ENCODE measurements at regions not wholly inside any gene's neighbourhood (a gene's known extent, or its start where the extent isn't known, plus 50 kb on each side); places are given as distances from the start of the nearest gene placed in this dataset.

GRCh38 chr3:159734681-159735080, 254.0 kb upstream of the IL12A start:
- no peaks in the 10 kb centered on the region for H3K27me3 ChIP-seq (ENCODE audit: control insufficient read depth, insufficient read depth, low read length)
- Mint-ChIP-seq H3K27me3 (ENCODE audit: low read depth in 2 of 2) (no peaks in the 10 kb centered on the region), H3K27ac (no peak overlapping the region), H3K4me1 (no peaks in the 10 kb centered on the region), H3K9me3 (peaks cover 0 to 5% of the 10 kb centered on the region in 2 donors), H3K36me3 (no peaks in the 10 kb centered on the region), H3K4me3 (no peak overlapping the region)
- H3K36me3 ChIP-seq (ENCODE audit: control insufficient read depth, insufficient read depth, low read length) = no peaks in the 10 kb centered on the region
- no peaks in the 10 kb centered on the region for H3K9me3 ChIP-seq (ENCODE audit: control insufficient read depth, insufficient read depth, low read length)
- no peak overlapping the region for H3K4me3 ChIP-seq (ENCODE audit: low read length)
- intact Hi-C loops (cut with micrococcal nuclease) = no loop called here
- H3K4me1 ChIP-seq (ENCODE audit: control insufficient read depth, insufficient read depth, low read length) = no peaks in the 10 kb centered on the region
- DNase-seq (no peak), ATAC-seq (no peak)
- no peak overlapping the region for H3K27ac ChIP-seq (ENCODE audit: low read length)
- WGBS (ENCODE audit: insufficient coverage) = 64% methylated on average over 2 of the region's 3 CpGs
- TF ChIP-seq CTCF (IDR thresholded peaks at IDR 0.05) = no peak

- intact Hi-C loops (cut with micrococcal nuclease) = no loop called here
- no peak for TF ChIP-seq CTCF (IDR thresholded peaks at IDR 0.05)
- 88% methylated on average over 1 of the region's 1 CpG for WGBS (ENCODE audit: insufficient coverage)
- Mint-ChIP-seq H3K27me3 (ENCODE audit: low read depth in 2 of 2) (peaks cover 0 to 3% of the 10 kb centered on the region in 2 donors), H3K9me3 (peaks cover 0 to 2% of the 10 kb centered on the region in 2 donors), H3K4me1 (no peaks in the 10 kb centered on the region), H3K36me3 (no peaks in the 10 kb centered on the region), H3K27ac (no peak overlapping the region), H3K4me3 (no peak overlapping the region)
- Histone ChIP-seq H3K4me3 (ENCODE audit: low read length) (no peak overlapping the region), H3K36me3 (ENCODE audit: control insufficient read depth, insufficient read depth, low read length) (no peaks in the 10 kb centered on the region), H3K27ac (ENCODE audit: low read length) (no peak overlapping the region), H3K9me3 (ENCODE audit: control insufficient read depth, insufficient read depth, low read length) (no peaks in the 10 kb centered on the region), H3K27me3 (ENCODE audit: control insufficient read depth, insufficient read depth, low read length) (no peaks in the 10 kb centered on the region), H3K4me1 (ENCODE audit: control insufficient read depth, insufficient read depth, low read length) (no peaks in the 10 kb centered on the region)
- no peak for DNase-seq
- no peak for ATAC-seq
Observed at GRCh38 chr3:159739166-159739565, 249.5 kb upstream of the IL12A start.

GRCh38 chr3:159739969-159740368, 248.7 kb upstream of the IL12A start:
- WGBS (ENCODE audit: insufficient coverage) = 65% methylated on average over 2 of the region's 2 CpGs

More at GRCh38 chr3:159739969-159740368, 248.7 kb upstream of the IL12A start:
- H3K4me3 Mint-ChIP-seq = no peak overlapping the region
- Histone ChIP-seq H3K9me3 (ENCODE audit: control insufficient read depth, insufficient read depth, low read length) (no peaks in the 10 kb centered on the region), H3K4me1 (ENCODE audit: control insufficient read depth, insufficient read depth, low read length) (no peaks in the 10 kb centered on the region), H3K27me3 (ENCODE audit: control insufficient read depth, insufficient read depth, low read length) (no peaks in the 10 kb centered on the region), H3K4me3 (ENCODE audit: low read length) (no peak overlapping the region), H3K36me3 (ENCODE audit: control insufficient read depth, insufficient read depth, low read length) (no peaks in the 10 kb centered on the region), H3K27ac (ENCODE audit: low read length) (no peak overlapping the region)
- TF ChIP-seq CTCF (IDR thresholded peaks at IDR 0.05) = no peak
- intact Hi-C loops (cut with micrococcal nuclease) = no loop called here
- H3K9me3 Mint-ChIP-seq = peaks cover 0 to 2% of the 10 kb centered on the region in 2 donors
- ATAC-seq (no peak), DNase-seq (no peak)
- H3K36me3 Mint-ChIP-seq = no peaks in the 10 kb centered on the region
- peaks cover 0 to 3% of the 10 kb centered on the region in 2 donors for H3K27me3 Mint-ChIP-seq (ENCODE audit: low read depth in 2 of 2)
- H3K27ac Mint-ChIP-seq = no peak overlapping the region
- H3K4me1 Mint-ChIP-seq = no peaks in the 10 kb centered on the region

Data from natural killer cell (primary cell).